ENCODE measurements at regions not wholly inside any gene's neighbourhood (a gene's known extent, or its start where the extent isn't known, plus 50 kb on each side); places are given as distances from the start of the nearest gene placed in this dataset.

DNA sequence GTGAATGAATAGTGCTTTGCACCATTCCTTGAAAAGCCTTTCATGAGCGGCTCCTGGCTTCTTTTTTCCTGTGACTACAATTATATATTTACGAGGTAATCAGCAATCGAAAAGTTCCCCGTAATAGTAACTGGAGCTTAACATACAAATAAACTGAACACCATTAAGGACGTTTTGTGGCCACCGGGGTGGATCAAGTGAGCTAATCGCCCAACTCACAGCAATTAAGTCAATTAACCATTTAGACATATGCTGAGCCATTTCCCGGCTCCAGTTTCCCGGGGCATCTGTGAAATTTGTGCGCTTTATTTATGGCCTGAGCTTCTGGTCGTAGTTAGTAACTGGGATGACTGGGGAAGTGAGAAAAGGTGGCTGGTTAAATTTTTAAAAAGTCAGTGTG, 465.2 kb downstream of the MIAT start:
- H3K4me3 ChIP-seq (ENCODE audit: low read depth, low read length, poor library complexity, severe bottlenecking): no peak overlapping the region
- H3K4me2 ChIP-seq (ENCODE audit: low read length): no peak overlapping the region
- TF ChIP-seq, protein P1, sequence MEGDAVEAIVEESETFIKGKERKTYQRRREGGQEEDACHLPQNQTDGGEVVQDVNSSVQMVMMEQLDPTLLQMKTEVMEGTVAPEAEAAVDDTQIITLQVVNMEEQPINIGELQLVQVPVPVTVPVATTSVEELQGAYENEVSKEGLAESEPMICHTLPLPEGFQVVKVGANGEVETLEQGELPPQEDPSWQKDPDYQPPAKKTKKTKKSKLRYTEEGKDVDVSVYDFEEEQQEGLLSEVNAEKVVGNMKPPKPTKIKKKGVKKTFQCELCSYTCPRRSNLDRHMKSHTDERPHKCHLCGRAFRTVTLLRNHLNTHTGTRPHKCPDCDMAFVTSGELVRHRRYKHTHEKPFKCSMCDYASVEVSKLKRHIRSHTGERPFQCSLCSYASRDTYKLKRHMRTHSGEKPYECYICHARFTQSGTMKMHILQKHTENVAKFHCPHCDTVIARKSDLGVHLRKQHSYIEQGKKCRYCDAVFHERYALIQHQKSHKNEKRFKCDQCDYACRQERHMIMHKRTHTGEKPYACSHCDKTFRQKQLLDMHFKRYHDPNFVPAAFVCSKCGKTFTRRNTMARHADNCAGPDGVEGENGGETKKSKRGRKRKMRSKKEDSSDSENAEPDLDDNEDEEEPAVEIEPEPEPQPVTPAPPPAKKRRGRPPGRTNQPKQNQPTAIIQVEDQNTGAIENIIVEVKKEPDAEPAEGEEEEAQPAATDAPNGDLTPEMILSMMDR (IDR thresholded peaks at IDR 0.05; ENCODE audit: low read length): no peak
- TF ChIP-seq EZH2 (IDR thresholded peaks at IDR 0.05; ENCODE audit: borderline replicate concordance, low read length): no peak
- no peaks in the 10 kb centered on the region for H3K9me3 ChIP-seq (ENCODE audit: low read length)
- no peaks in the 10 kb centered on the region for H3K36me3 ChIP-seq (ENCODE audit: insufficient read depth, low read length)
- H3K27ac ChIP-seq (ENCODE audit: low read depth, low read length, poor library complexity, severe bottlenecking): no peak overlapping the region
- no peaks in the 10 kb centered on the region for H4K20me1 ChIP-seq (ENCODE audit: insufficient read depth, low read length)
- no peaks in the 10 kb centered on the region for H3K27me3 ChIP-seq (ENCODE audit: insufficient read depth, low read length)
- H3K9ac ChIP-seq (ENCODE audit: low read length): no peak overlapping the region
- no peaks in the 10 kb centered on the region for H3F3A ChIP-seq (ENCODE audit: insufficient read depth, low read length)
- no peak overlapping the region for H2AFZ ChIP-seq (ENCODE audit: low read length)
- no peaks in the 10 kb centered on the region for H3K9me2 ChIP-seq (ENCODE audit: low read depth, low read length)
- no peaks in the 10 kb centered on the region for H3K4me1 ChIP-seq (ENCODE audit: insufficient read depth, low read length, severe bottlenecking)
- H3K79me2 ChIP-seq (ENCODE audit: insufficient read depth, low read length): no peaks in the 10 kb centered on the region

DNA sequence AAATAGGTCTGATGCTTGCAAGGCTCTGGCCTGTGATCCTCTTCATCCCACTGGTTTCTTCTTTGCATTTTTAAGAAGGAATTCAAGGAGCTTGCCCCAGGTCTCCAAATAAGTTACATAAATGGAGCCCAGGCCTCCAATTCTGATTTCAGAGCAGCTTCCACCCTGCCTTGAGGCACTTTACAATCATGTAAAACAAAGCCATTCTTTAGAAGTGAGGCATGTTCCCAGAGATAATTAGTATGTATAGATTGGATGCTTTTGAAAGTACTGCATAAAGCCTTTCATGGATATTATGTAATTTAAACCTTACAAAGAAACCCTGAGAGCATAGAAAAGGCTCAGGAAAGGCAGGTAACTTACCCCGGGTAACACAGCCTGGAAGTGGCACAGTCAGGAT, 466.5 kb downstream of the MIAT start:
- TF ChIP-seq EZH2 (IDR thresholded peaks at IDR 0.05; ENCODE audit: borderline replicate concordance, low read length): no peak
- TF ChIP-seq, protein P1 (IDR thresholded peaks at IDR 0.05; ENCODE audit: low read length): no peak
- no peak overlapping the region for H3K27ac ChIP-seq (ENCODE audit: low read depth, low read length, poor library complexity, severe bottlenecking)
- H3K4me1 ChIP-seq (ENCODE audit: insufficient read depth, low read length, severe bottlenecking): no peaks in the 10 kb centered on the region
- H3F3A ChIP-seq (ENCODE audit: insufficient read depth, low read length): no peaks in the 10 kb centered on the region
- no peak overlapping the region for H3K4me2 ChIP-seq (ENCODE audit: low read length)
- no peaks in the 10 kb centered on the region for H3K36me3 ChIP-seq (ENCODE audit: insufficient read depth, low read length)
- no peaks in the 10 kb centered on the region for H4K20me1 ChIP-seq (ENCODE audit: insufficient read depth, low read length)
- no peaks in the 10 kb centered on the region for H3K9me2 ChIP-seq (ENCODE audit: low read depth, low read length)
- H3K9ac ChIP-seq (ENCODE audit: low read length): no peak overlapping the region
- H3K27me3 ChIP-seq (ENCODE audit: insufficient read depth, low read length): no peaks in the 10 kb centered on the region
- H3K79me2 ChIP-seq (ENCODE audit: insufficient read depth, low read length): no peaks in the 10 kb centered on the region
- H3K9me3 ChIP-seq (ENCODE audit: low read length): no peaks in the 10 kb centered on the region
- H2AFZ ChIP-seq (ENCODE audit: low read length): no peak overlapping the region
- no peak overlapping the region for H3K4me3 ChIP-seq (ENCODE audit: low read depth, low read length, poor library complexity, severe bottlenecking)

DNA sequence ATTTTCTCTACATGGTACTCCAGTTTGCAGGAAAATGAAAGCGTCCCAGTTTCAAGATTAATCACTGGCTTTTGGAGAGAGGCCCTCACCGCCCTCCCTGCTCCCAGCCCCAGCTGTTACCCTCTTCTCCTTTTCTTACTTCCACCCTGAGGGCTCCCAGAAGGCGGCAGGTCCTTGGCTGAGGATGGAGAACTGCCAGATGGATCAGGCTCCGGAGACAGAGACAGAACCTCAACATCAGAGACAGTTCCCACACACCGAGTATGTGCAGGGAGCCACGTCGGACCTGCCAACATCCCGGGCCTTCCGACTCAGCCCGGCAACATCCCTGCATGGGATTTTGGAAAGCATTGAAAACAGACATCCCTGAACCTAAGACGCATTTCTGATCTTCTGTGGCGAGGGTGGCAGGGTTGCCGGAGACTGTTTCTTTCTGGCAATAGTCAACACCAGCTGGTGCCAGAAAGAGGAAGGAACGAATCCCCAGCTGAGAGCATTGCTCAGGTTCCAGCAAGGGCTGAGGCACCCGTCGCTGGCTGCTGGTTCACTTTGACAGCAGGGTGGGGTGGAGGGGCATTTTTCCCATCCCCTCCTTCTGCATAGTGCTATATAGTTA, 467.1 kb downstream of the MIAT start:
- H3K36me3 ChIP-seq (ENCODE audit: insufficient read depth, low read length): no peaks in the 10 kb centered on the region
- H3K27me3 ChIP-seq (ENCODE audit: insufficient read depth, low read length): no peaks in the 10 kb centered on the region
- no peaks in the 10 kb centered on the region for H3K79me2 ChIP-seq (ENCODE audit: insufficient read depth, low read length)
- H3K4me2 ChIP-seq (ENCODE audit: low read length): no peak overlapping the region
- no peaks in the 10 kb centered on the region for H3K4me1 ChIP-seq (ENCODE audit: insufficient read depth, low read length, severe bottlenecking)
- H2AFZ ChIP-seq (ENCODE audit: low read length): no peak overlapping the region
- no peaks in the 10 kb centered on the region for H3K9me3 ChIP-seq (ENCODE audit: low read length)
- TF ChIP-seq EZH2 (IDR thresholded peaks at IDR 0.05; ENCODE audit: borderline replicate concordance, low read length): no peak
- TF ChIP-seq, protein P1 (IDR thresholded peaks at IDR 0.05; ENCODE audit: low read length): no peak
- no peak overlapping the region for H3K9ac ChIP-seq (ENCODE audit: low read length)
- no peak overlapping the region for H3K4me3 ChIP-seq (ENCODE audit: low read depth, low read length, poor library complexity, severe bottlenecking)
- no peaks in the 10 kb centered on the region for H3F3A ChIP-seq (ENCODE audit: insufficient read depth, low read length)
- no peaks in the 10 kb centered on the region for H3K9me2 ChIP-seq (ENCODE audit: low read depth, low read length)
- no peaks in the 10 kb centered on the region for H4K20me1 ChIP-seq (ENCODE audit: insufficient read depth, low read length)
- no peak overlapping the region for H3K27ac ChIP-seq (ENCODE audit: low read depth, low read length, poor library complexity, severe bottlenecking)

Data from OCI-LY1 (cell line).